Liver (tissue), 3 donors: ENCODE measurements at regions not wholly inside any gene's neighbourhood (a gene's known extent, or its start where the extent isn't known, plus 50 kb on each side); places are given as distances from the start of the nearest gene placed in this dataset.

ENCODE experiments used
- ATF3 ChIP-seq: IDR thresholded peaks from 2 replicates; pipeline ENCODE4 v1.6.1; 2016; ENCODE audit warnings: antibody characterized with exemption
- CTCF ChIP-seq: fragments of 150-350 bp; IDR thresholded peaks from 2 replicates; pipeline ENCODE4 v1.5.1; 2017; ENCODE audit warnings: improper control_type of control experiment, low read depth, low read length; ENCODE audit not compliant: missing input control
- EGR1 ChIP-seq, 2 donors: IDR thresholded peaks; 2 replicates each; pipeline ENCODE4 v1.6.1; 2016 to 2018; ENCODE audit warnings: antibody characterized with exemption in 2 of 2, low read depth in 2 of 2
- FOXA2 ChIP-seq: IDR thresholded peaks from 2 replicates; pipeline ENCODE4 v1.6.1; 2016; ENCODE audit warnings: antibody characterized with exemption
- REST ChIP-seq: IDR thresholded peaks from 2 replicates; pipeline ENCODE4 v1.6.1; 2016; ENCODE audit warnings: antibody characterized with exemption, mild to moderate bottlenecking
- YY1 ChIP-seq: IDR thresholded peaks from 2 replicates; pipeline ENCODE4 v1.6.1; 2016; ENCODE audit warnings: antibody characterized with exemption, mild to moderate bottlenecking
- donor health status: healthy.
- donor health status: healthy.

GRCh38 chr14:36227344-36227743, 50.8 kb upstream of the PTCSC3 start:
- TF ChIP-seq YY1: no peak
- no peak for TF ChIP-seq CTCF
- TF ChIP-seq ATF3: no peak
- no peak for TF ChIP-seq EGR1 (IDR thresholded peaks at IDR 0.05; ENCODE audit: low read depth in 2 of 2)
- no peak for TF ChIP-seq REST
- TF ChIP-seq FOXA2: no peak
